ENCODE measurements at regions not wholly inside any gene's neighbourhood (a gene's known extent, or its start where the extent isn't known, plus 50 kb on each side); places are given as distances from the start of the nearest gene placed in this dataset.

DNA sequence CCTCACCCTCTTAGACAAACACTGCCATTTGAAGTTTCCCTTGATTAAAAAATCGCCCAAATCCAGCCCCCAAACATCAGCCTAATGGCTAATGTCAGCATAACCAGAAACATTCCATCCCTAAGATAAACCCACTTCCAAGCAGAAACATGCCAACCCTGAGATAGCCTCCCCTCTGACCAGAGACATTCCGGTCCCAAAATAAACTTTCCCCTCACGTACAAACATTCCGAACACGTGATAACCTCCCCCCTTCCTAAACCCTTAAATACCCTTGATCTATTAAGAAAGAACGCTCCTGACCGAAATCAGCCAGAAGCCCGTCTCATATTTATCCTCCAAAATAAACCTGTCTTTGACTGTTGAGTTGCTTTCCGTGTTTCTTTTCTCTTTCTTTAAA is 237.2 kb downstream of the ASMT start:
- TF ChIP-seq, protein P1, sequence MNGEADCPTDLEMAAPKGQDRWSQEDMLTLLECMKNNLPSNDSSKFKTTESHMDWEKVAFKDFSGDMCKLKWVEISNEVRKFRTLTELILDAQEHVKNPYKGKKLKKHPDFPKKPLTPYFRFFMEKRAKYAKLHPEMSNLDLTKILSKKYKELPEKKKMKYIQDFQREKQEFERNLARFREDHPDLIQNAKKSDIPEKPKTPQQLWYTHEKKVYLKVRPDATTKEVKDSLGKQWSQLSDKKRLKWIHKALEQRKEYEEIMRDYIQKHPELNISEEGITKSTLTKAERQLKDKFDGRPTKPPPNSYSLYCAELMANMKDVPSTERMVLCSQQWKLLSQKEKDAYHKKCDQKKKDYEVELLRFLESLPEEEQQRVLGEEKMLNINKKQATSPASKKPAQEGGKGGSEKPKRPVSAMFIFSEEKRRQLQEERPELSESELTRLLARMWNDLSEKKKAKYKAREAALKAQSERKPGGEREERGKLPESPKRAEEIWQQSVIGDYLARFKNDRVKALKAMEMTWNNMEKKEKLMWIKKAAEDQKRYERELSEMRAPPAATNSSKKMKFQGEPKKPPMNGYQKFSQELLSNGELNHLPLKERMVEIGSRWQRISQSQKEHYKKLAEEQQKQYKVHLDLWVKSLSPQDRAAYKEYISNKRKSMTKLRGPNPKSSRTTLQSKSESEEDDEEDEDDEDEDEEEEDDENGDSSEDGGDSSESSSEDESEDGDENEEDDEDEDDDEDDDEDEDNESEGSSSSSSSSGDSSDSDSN (CRISPR knock-in tag; IDR thresholded peaks at IDR 0.05): no peak
- no peak for TF ChIP-seq MXD4 (CRISPR knock-in tag; IDR thresholded peaks at IDR 0.05)
- TF ChIP-seq, protein P2, sequence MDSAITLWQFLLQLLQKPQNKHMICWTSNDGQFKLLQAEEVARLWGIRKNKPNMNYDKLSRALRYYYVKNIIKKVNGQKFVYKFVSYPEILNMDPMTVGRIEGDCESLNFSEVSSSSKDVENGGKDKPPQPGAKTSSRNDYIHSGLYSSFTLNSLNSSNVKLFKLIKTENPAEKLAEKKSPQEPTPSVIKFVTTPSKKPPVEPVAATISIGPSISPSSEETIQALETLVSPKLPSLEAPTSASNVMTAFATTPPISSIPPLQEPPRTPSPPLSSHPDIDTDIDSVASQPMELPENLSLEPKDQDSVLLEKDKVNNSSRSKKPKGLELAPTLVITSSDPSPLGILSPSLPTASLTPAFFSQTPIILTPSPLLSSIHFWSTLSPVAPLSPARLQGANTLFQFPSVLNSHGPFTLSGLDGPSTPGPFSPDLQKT (CRISPR knock-in tag; IDR thresholded peaks at IDR 0.05; ENCODE audit: borderline replicate concordance): no peak
- no peak for TF ChIP-seq PTBP1 (IDR thresholded peaks at IDR 0.05; ENCODE audit: low read depth, low read length, poor library complexity, severe bottlenecking)
- TF ChIP-seq, protein P3, sequence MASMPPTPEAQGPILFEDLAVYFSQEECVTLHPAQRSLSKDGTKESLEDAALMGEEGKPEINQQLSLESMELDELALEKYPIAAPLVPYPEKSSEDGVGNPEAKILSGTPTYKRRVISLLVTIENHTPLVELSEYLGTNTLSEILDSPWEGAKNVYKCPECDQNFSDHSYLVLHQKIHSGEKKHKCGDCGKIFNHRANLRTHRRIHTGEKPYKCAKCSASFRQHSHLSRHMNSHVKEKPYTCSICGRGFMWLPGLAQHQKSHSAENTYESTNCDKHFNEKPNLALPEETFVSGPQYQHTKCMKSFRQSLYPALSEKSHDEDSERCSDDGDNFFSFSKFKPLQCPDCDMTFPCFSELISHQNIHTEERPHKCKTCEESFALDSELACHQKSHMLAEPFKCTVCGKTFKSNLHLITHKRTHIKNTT (CRISPR knock-in tag; IDR thresholded peaks at IDR 0.05): no peak
- TF ChIP-seq, protein P4, sequence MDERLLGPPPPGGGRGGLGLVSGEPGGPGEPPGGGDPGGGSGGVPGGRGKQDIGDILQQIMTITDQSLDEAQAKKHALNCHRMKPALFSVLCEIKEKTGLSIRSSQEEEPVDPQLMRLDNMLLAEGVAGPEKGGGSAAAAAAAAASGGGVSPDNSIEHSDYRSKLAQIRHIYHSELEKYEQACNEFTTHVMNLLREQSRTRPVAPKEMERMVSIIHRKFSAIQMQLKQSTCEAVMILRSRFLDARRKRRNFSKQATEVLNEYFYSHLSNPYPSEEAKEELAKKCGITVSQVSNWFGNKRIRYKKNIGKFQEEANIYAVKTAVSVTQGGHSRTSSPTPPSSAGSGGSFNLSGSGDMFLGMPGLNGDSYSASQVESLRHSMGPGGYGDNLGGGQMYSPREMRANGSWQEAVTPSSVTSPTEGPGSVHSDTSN (CRISPR knock-in tag; IDR thresholded peaks at IDR 0.05): no peak

Data from HepG2 (cell line).